ACC112 (cell line): ENCODE measurements at regions not wholly inside any gene's neighbourhood (a gene's known extent, or its start where the extent isn't known, plus 50 kb on each side); places are given as distances from the start of the nearest gene placed in this dataset.

ENCODE experiments used
- H2AFZ ChIP-seq: fragments of 200-600 bp; sonication (generic); one replicate; pipeline ENCODE4 v1.6.0; 2017; ENCODE audit warnings: antibody characterized with exemption, low read length; ENCODE audit not compliant: unreplicated experiment
- H3K27ac ChIP-seq: fragments of 200-600 bp; sonication (generic); 2 replicates; pipeline ENCODE4 v1.5.1; 2014; ENCODE audit warnings: low read depth, mild to moderate bottlenecking, antibody characterized with exemption, low read length, moderate library complexity
- H3K27me3 ChIP-seq: fragments of 200-600 bp; sonication (generic); 2 replicates; pipeline ENCODE4 v1.6.1; 2014; ENCODE audit warnings: mild to moderate bottlenecking, antibody characterized with exemption, low read length, moderate library complexity, mixed read lengths; ENCODE audit not compliant: insufficient read depth
- H3K36me3 ChIP-seq: fragments of 200-600 bp; sonication (generic); 2 replicates; pipeline ENCODE4 v1.6.1; 2016; ENCODE audit warnings: mild to moderate bottlenecking, antibody characterized with exemption, low read length, moderate library complexity, mixed read lengths; ENCODE audit not compliant: insufficient read depth
- H3K4me1 ChIP-seq: fragments of 200-600 bp; sonication (generic); one replicate; pipeline ENCODE4 v1.6.1; 2016; ENCODE audit warnings: low read length, mixed read lengths; ENCODE audit not compliant: insufficient read depth, unreplicated experiment, control insufficient read depth
- H3K4me3 ChIP-seq: fragments of 200-600 bp; sonication (generic); 2 replicates; pipeline ENCODE4 v1.5.1; 2014; ENCODE audit warnings: mild to moderate bottlenecking, low read depth, low read length
- H3K79me2 ChIP-seq: fragments of 200-600 bp; sonication (generic); one replicate; pipeline ENCODE4 v1.6.0; 2016; ENCODE audit warnings: low read length; ENCODE audit not compliant: control insufficient read depth, unreplicated experiment, insufficient read depth

GRCh38 chr6:139530561-139530960, 156.1 kb upstream of the CITED2 start:
- peaks cover 25% of the 10 kb centered on the region for H3K4me1 ChIP-seq
- no peak overlapping the region for H3K27ac ChIP-seq
- H3K36me3 ChIP-seq: no peaks in the 10 kb centered on the region
- no peak overlapping the region for H3K4me3 ChIP-seq
- H3K27me3 ChIP-seq: no peaks in the 10 kb centered on the region
- H3K79me2 ChIP-seq: no peaks in the 10 kb centered on the region
- peak overlapping the region; percentile 77 for H2AFZ ChIP-seq

- Histone ChIP-seq H3K27me3 (no peaks in the 10 kb centered on the region), H3K4me1 (peaks cover 22% of the 10 kb centered on the region), H3K36me3 (no peaks in the 10 kb centered on the region), H3K27ac (no peak overlapping the region), H3K79me2 (no peaks in the 10 kb centered on the region), H3K4me3 (no peak overlapping the region), H2AFZ (no peak overlapping the region)
Measured at GRCh38 chr6:139529420-139529819, 155.0 kb upstream of the CITED2 start.

- Histone ChIP-seq H3K4me1 (peaks cover 12% of the 10 kb centered on the region), H3K79me2 (no peaks in the 10 kb centered on the region), H3K27me3 (no peaks in the 10 kb centered on the region), H3K36me3 (no peaks in the 10 kb centered on the region), H3K4me3 (no peak overlapping the region), H2AFZ (no peak overlapping the region), H3K27ac (no peak overlapping the region)
Measured at GRCh38 chr6:139528471-139528870, 154.0 kb upstream of the CITED2 start.

GRCh38 chr6:139525415-139525814, 151.0 kb upstream of the CITED2 start:
- Histone ChIP-seq H3K79me2 (no peaks in the 10 kb centered on the region), H3K4me1 (no peaks in the 10 kb centered on the region), H3K27me3 (no peaks in the 10 kb centered on the region), H3K36me3 (no peaks in the 10 kb centered on the region), H3K27ac (no peak overlapping the region), H2AFZ (no peak overlapping the region), H3K4me3 (no peak overlapping the region)

GRCh38 chr6:139523986-139524385, 149.5 kb upstream of the CITED2 start:
- H3K27ac ChIP-seq: no peak overlapping the region
- no peaks in the 10 kb centered on the region for H3K27me3 ChIP-seq
- H3K79me2 ChIP-seq: no peaks in the 10 kb centered on the region
- no peaks in the 10 kb centered on the region for H3K36me3 ChIP-seq
- no peak overlapping the region for H3K4me3 ChIP-seq
- H3K4me1 ChIP-seq: no peaks in the 10 kb centered on the region
- no peak overlapping the region for H2AFZ ChIP-seq

- Histone ChIP-seq H3K4me3 (no peak overlapping the region), H3K36me3 (no peaks in the 10 kb centered on the region), H3K27me3 (no peaks in the 10 kb centered on the region), H3K27ac (no peak overlapping the region), H3K79me2 (no peaks in the 10 kb centered on the region), H2AFZ (no peak overlapping the region), H3K4me1 (no peaks in the 10 kb centered on the region)
Measured at GRCh38 chr6:139522511-139523220, 148.2 kb upstream of the CITED2 start.

GRCh38 chr6:139521338-139521737, 146.9 kb upstream of the CITED2 start:
- Histone ChIP-seq H3K36me3 (no peaks in the 10 kb centered on the region), H3K4me3 (no peak overlapping the region), H3K4me1 (no peaks in the 10 kb centered on the region), H2AFZ (no peak overlapping the region), H3K27ac (no peak overlapping the region), H3K79me2 (no peaks in the 10 kb centered on the region), H3K27me3 (no peaks in the 10 kb centered on the region)

- Histone ChIP-seq H2AFZ (no peak overlapping the region), H3K4me3 (no peak overlapping the region), H3K27ac (no peak overlapping the region)
Measured at GRCh38 chr6:139520321-139520768, 145.9 kb upstream of the CITED2 start.

GRCh38 chr6:139519571-139520031, 145.2 kb upstream of the CITED2 start:
- Histone ChIP-seq H3K79me2 (no peaks in the 10 kb centered on the region), H3K4me1 (no peaks in the 10 kb centered on the region), H3K4me3 (no peak overlapping the region), H3K27ac (no peak overlapping the region), H3K27me3 (no peaks in the 10 kb centered on the region), H2AFZ (no peak overlapping the region), H3K36me3 (no peaks in the 10 kb centered on the region)

More at GRCh38 chr6:139520321-139520768, 145.9 kb upstream of the CITED2 start:
- H3K27me3 ChIP-seq: no peaks in the 10 kb centered on the region
- no peaks in the 10 kb centered on the region for H3K36me3 ChIP-seq
- no peaks in the 10 kb centered on the region for H3K4me1 ChIP-seq
- no peaks in the 10 kb centered on the region for H3K79me2 ChIP-seq

- Histone ChIP-seq H2AFZ (no peak overlapping the region), H3K27me3 (no peaks in the 10 kb centered on the region), H3K4me3 (no peak overlapping the region)
Measured at GRCh38 chr6:139519097-139519496, 144.6 kb upstream of the CITED2 start.

GRCh38 chr6:139518556-139519091, 144.2 kb upstream of the CITED2 start:
- Histone ChIP-seq H3K79me2 (no peaks in the 10 kb centered on the region), H3K36me3 (no peaks in the 10 kb centered on the region), H3K4me1 (no peaks in the 10 kb centered on the region), H3K27ac (no peak overlapping the region), H3K4me3 (no peak overlapping the region), H2AFZ (no peak overlapping the region), H3K27me3 (no peaks in the 10 kb centered on the region)

More at GRCh38 chr6:139519097-139519496, 144.6 kb upstream of the CITED2 start:
- H3K27ac ChIP-seq: no peak overlapping the region
- no peaks in the 10 kb centered on the region for H3K4me1 ChIP-seq
- no peaks in the 10 kb centered on the region for H3K36me3 ChIP-seq
- H3K79me2 ChIP-seq: no peaks in the 10 kb centered on the region
